H1 (cell line): ENCODE measurements at regions not wholly inside any gene's neighbourhood (a gene's known extent, or its start where the extent isn't known, plus 50 kb on each side); places are given as distances from the start of the nearest gene placed in this dataset.

Experiments
- BCL11A ChIP-seq, 2 experiments: IDR thresholded peaks; one replicate each; pipeline ENCODE4 v1.6.1; 2011; ENCODE audit warnings: low read depth in 2 of 2, low read length in 2 of 2, mild to moderate bottlenecking in 2 of 2
- CBX5 ChIP-seq: fragments of 300-800, 300-1000 bp; sonication (generic); IDR thresholded peaks from 2 replicates; pipeline ENCODE4 v1.7.1; 2016; ENCODE audit warnings: antibody characterized with exemption, low read length, low read depth
- JUND ChIP-seq: IDR thresholded peaks from 2 replicates; pipeline ENCODE4 v1.6.1; 2011; ENCODE audit warnings: mild to moderate bottlenecking, improper control_type of control experiment, low read length
- RBBP5 ChIP-seq: IDR thresholded peaks from 2 replicates; pipeline ENCODE4 v1.7.1; 2012; ENCODE audit warnings: low read depth, mild to moderate bottlenecking, inconsistent platforms, low read length, moderate library complexity, borderline replicate concordance
- SIX5 ChIP-seq: IDR thresholded peaks from 2 replicates; pipeline ENCODE4 v1.6.1; 2011; ENCODE audit warnings: mild to moderate bottlenecking, low read depth, low read length
- YY1 ChIP-seq: IDR thresholded peaks from 2 replicates; pipeline ENCODE4 v1.6.1; 2011; ENCODE audit warnings: low read depth, mild to moderate bottlenecking, low read length
- TF ChIP-seq, protein P1 (sequence below), 3 experiments: IDR thresholded peaks; 1 replicate in 2 of 3; 2 replicates in 1 of 3; pipeline versions ENCODE4 v1.5.1 to v1.6.1; 2011; ENCODE audit warnings: low read length in 3 of 3, mild to moderate bottlenecking in 3 of 3, inconsistent platforms in 2 of 3, low read depth in 1 of 3, moderate library complexity in 1 of 3; ENCODE audit not compliant: insufficient read depth in 1 of 3; ENCODE audit errors: control extremely low read depth in 1 of 3

DNA sequence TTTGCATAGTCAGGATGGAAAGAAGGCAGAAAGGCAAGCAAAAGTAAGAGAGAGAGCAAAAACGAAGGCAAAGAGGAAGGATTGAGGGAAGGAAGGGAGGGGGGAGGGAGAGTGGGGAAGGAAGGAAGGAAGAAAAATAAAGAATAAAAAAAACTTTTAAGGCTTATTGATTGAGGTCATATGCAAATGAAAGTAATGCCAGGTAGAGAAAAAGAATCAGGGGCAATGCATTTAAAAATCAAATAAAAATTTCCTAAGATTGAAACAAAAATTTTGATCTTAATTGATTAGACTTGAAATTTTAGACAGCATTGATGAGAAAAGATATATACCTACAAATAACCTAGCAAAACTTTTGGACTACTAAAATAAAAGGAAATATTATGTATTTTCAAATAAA lies 153.9 kb upstream of the KIF2B start:
- TF ChIP-seq SIX5 (no peak), RBBP5 (no peak), CBX5 (no peak), JUND (no peak), BCL11A (IDR thresholded peaks at IDR 0.05; ENCODE audit: low read depth in 2 of 2, low read length in 2 of 2) (no peak), YY1 (no peak)
- TF ChIP-seq, protein P1, sequence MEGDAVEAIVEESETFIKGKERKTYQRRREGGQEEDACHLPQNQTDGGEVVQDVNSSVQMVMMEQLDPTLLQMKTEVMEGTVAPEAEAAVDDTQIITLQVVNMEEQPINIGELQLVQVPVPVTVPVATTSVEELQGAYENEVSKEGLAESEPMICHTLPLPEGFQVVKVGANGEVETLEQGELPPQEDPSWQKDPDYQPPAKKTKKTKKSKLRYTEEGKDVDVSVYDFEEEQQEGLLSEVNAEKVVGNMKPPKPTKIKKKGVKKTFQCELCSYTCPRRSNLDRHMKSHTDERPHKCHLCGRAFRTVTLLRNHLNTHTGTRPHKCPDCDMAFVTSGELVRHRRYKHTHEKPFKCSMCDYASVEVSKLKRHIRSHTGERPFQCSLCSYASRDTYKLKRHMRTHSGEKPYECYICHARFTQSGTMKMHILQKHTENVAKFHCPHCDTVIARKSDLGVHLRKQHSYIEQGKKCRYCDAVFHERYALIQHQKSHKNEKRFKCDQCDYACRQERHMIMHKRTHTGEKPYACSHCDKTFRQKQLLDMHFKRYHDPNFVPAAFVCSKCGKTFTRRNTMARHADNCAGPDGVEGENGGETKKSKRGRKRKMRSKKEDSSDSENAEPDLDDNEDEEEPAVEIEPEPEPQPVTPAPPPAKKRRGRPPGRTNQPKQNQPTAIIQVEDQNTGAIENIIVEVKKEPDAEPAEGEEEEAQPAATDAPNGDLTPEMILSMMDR (IDR thresholded peaks at IDR 0.05; ENCODE audit: control extremely low read depth in 1 of 3, insufficient read depth in 1 of 3, low read depth in 1 of 3, low read length in 3 of 3): no peak
